ENCODE measurements at regions not wholly inside any gene's neighbourhood (a gene's known extent, or its start where the extent isn't known, plus 50 kb on each side); places are given as distances from the start of the nearest gene placed in this dataset.

- Histone ChIP-seq H3K9me3 (no peaks in the 10 kb centered on the region), H3K27me3 (no peaks in the 10 kb centered on the region), H3K4me1 (no peaks in the 10 kb centered on the region), H3K36me3 (ENCODE audit: low read depth, missing control alignments) (no peaks in the 10 kb centered on the region), H3K27ac (no peak overlapping the region), H3K4me3 (no peak overlapping the region)
- no peak for TF ChIP-seq CTCF (IDR thresholded peaks at IDR 0.05)
- TF ChIP-seq POLR2A (IDR thresholded peaks at IDR 0.05), result no peak
- intact Hi-C loops (cut with DNase I; ENCODE audit: low total_unique reads), result no loop called here
- WGBS, 2 donors, result 20 to 27% methylated on average over 9 of the region's 9 CpGs
- no peak for DNase-seq
Measured at GRCh38 chr11:27795955-27796861, 96.0 kb upstream of the BDNF start.

- TF ChIP-seq POLR2A (IDR thresholded peaks at IDR 0.05) (no peak), CTCF (IDR thresholded peaks at IDR 0.05) (no peak)
- intact Hi-C loops (cut with DNase I; ENCODE audit: low total_unique reads), result no loop called here
- Histone ChIP-seq H3K36me3 (ENCODE audit: low read depth, missing control alignments) (no peaks in the 10 kb centered on the region), H3K27me3 (no peaks in the 10 kb centered on the region), H3K27ac (no peak overlapping the region), H3K9me3 (no peaks in the 10 kb centered on the region), H3K4me3 (no peak overlapping the region), H3K4me1 (no peaks in the 10 kb centered on the region)
- WGBS, 2 donors, result 76 to 86% methylated on average over 2 of the region's 2 CpGs
- DNase-seq, result no peak
Measured at GRCh38 chr11:27786864-27787263, 86.6 kb upstream of the BDNF start.

- no peak overlapping the region for H3K4me3 ChIP-seq
- H3K9me3 ChIP-seq, result no peaks in the 10 kb centered on the region
- intact Hi-C loops (cut with DNase I; ENCODE audit: low total_unique reads), result no loop called here
- DNase-seq, result no peak
- H3K27ac ChIP-seq, result no peak overlapping the region
- H3K36me3 ChIP-seq (ENCODE audit: low read depth, missing control alignments), result no peaks in the 10 kb centered on the region
- H3K4me1 ChIP-seq, result no peaks in the 10 kb centered on the region
- 94 to 96% methylated on average over 2 of the region's 2 CpGs for WGBS, 2 donors
- TF ChIP-seq CTCF (IDR thresholded peaks at IDR 0.05) (no peak), POLR2A (IDR thresholded peaks at IDR 0.05) (no peak)
- no peaks in the 10 kb centered on the region for H3K27me3 ChIP-seq
Measured at GRCh38 chr11:27786331-27786730, 86.1 kb upstream of the BDNF start.

- no peak for DNase-seq
- Histone ChIP-seq H3K27me3 (no peaks in the 10 kb centered on the region), H3K27ac (no peak overlapping the region), H3K9me3 (no peaks in the 10 kb centered on the region), H3K4me1 (no peaks in the 10 kb centered on the region), H3K4me3 (no peak overlapping the region), H3K36me3 (ENCODE audit: low read depth, missing control alignments) (no peaks in the 10 kb centered on the region)
- no peak for TF ChIP-seq CTCF (IDR thresholded peaks at IDR 0.05)
- no peak for TF ChIP-seq POLR2A (IDR thresholded peaks at IDR 0.05)
- intact Hi-C loops (cut with DNase I; ENCODE audit: low total_unique reads), result no loop called here
- 65 to 66% methylated on average over 5 of the region's 5 CpGs for WGBS, 2 donors
Measured at GRCh38 chr11:27783701-27784355, 83.6 kb upstream of the BDNF start.

All from testis (tissue), 2 donors.